SU-DHL-6 (cell line): ENCODE measurements at regions not wholly inside any gene's neighbourhood (a gene's known extent, or its start where the extent isn't known, plus 50 kb on each side); places are given as distances from the start of the nearest gene placed in this dataset.

ENCODE experiments used
- CTCF ChIP-seq: fragments of 200-600 bp; sonication (generic); IDR thresholded peaks from one replicate; pipeline ENCODE4 v1.5.1; 2017; ENCODE audit warnings: antibody characterized with exemption, mild to moderate bottlenecking, low read length, moderate library complexity; ENCODE audit not compliant: insufficient read depth, poor library complexity, severe bottlenecking
- EZH2phosphoT487 ChIP-seq: fragments of 200-600 bp; sonication (generic), shearing (Covaris generic); conservative IDR thresholded peaks from 2 replicates; pipeline ENCODE4 v1.6.1; 2018; ENCODE audit warnings: mild to moderate bottlenecking, antibody characterized with exemption, low read length, moderate library complexity, mixed read lengths

GRCh38 chr4:114191496-114191895 lies 212.0 kb upstream of the ARSJ start:
- TF ChIP-seq CTCF, result no peak
- no peak for TF ChIP-seq EZH2phosphoT487
